Liver (tissue), 8 donors: ENCODE measurements at regions not wholly inside any gene's neighbourhood (a gene's known extent, or its start where the extent isn't known, plus 50 kb on each side); places are given as distances from the start of the nearest gene placed in this dataset.

Source experiments
- DNase-seq: peaks from one replicate; pipeline ENCODE4 v3.0.0-alpha.2; 2017; ENCODE audit warnings: low spot score
- H3K27ac ChIP-seq, 2 donors: one replicate each; pipeline ENCODE4 v1.7.0; 2013; ENCODE audit warnings: inconsistent platforms in 2 of 2, low read length in 2 of 2, control low read depth in 1 of 2, low read depth in 1 of 2, mild to moderate bottlenecking in 1 of 2
- H3K27me3 ChIP-seq, 4 donors: one replicate each; pipeline versions ENCODE4 v1.6.1 to v1.7.0; 2013; ENCODE audit warnings: low read length in 3 of 4, inconsistent platforms in 1 of 4, mild to moderate bottlenecking in 1 of 4, moderate library complexity in 1 of 4; ENCODE audit not compliant: control insufficient read depth in 4 of 4, insufficient read depth in 4 of 4
- H3K36me3 ChIP-seq, 4 donors: one replicate each; pipeline versions ENCODE4 v1.6.1 to v1.7.0; 2013; ENCODE audit warnings: low read length in 3 of 4, mild to moderate bottlenecking in 3 of 4, low read depth in 1 of 4, moderate library complexity in 1 of 4; ENCODE audit not compliant: control insufficient read depth in 4 of 4, insufficient read depth in 3 of 4
- H3K4me1 ChIP-seq, 4 donors: one replicate each; pipeline versions ENCODE4 v1.6.1 to v1.7.0; 2013; ENCODE audit warnings: low read length in 3 of 4, mild to moderate bottlenecking in 3 of 4, moderate library complexity in 1 of 4; ENCODE audit not compliant: control insufficient read depth in 4 of 4, insufficient read depth in 4 of 4
- H3K4me3 ChIP-seq, 3 donors: one replicate each; pipeline versions ENCODE4 v1.6.1 to v1.7.0; 2013; ENCODE audit warnings: low read length in 3 of 3, control low read depth in 1 of 3, low read depth in 1 of 3, mild to moderate bottlenecking in 1 of 3
- H3K9ac ChIP-seq, 2 donors: one replicate each; pipeline ENCODE4 v1.7.0; 2013; ENCODE audit warnings: low read length in 2 of 2, mild to moderate bottlenecking in 2 of 2, moderate library complexity in 2 of 2, control low read depth in 1 of 2, low read depth in 1 of 2
- H3K9me3 ChIP-seq, 4 donors: one replicate each; pipeline versions ENCODE4 v1.6.1 to v1.7.0; 2013; ENCODE audit warnings: low read length in 3 of 4; ENCODE audit not compliant: control insufficient read depth in 4 of 4
- EGR1 ChIP-seq, 2 donors: IDR thresholded peaks; 2 replicates each; pipeline ENCODE4 v1.6.1; 2016 to 2018; ENCODE audit warnings: antibody characterized with exemption in 2 of 2, low read depth in 2 of 2
- FOXA1 ChIP-seq: IDR thresholded peaks from 2 replicates; pipeline ENCODE4 v1.6.1; 2016; ENCODE audit warnings: antibody characterized with exemption
- FOXA2 ChIP-seq: IDR thresholded peaks from 2 replicates; pipeline ENCODE4 v1.6.1; 2016; ENCODE audit warnings: antibody characterized with exemption
- GABPA ChIP-seq, 2 donors: IDR thresholded peaks in 1 of 2; conservative IDR thresholded peaks in 1 of 2; 2 replicates each; pipeline ENCODE4 v1.6.1; 2016; ENCODE audit warnings: antibody characterized with exemption in 2 of 2, mild to moderate bottlenecking in 1 of 2, moderate library complexity in 1 of 2
- HNF4A ChIP-seq, 2 donors: conservative IDR thresholded peaks; 2 replicates each; pipeline ENCODE4 v1.6.1; 2016; ENCODE audit warnings: antibody characterized with exemption in 2 of 2, mild to moderate bottlenecking in 2 of 2
- HNF4G ChIP-seq: IDR thresholded peaks from 2 replicates; pipeline ENCODE4 v1.6.1; 2016; ENCODE audit warnings: antibody characterized with exemption
- JUND ChIP-seq, 2 donors: IDR thresholded peaks; 2 replicates each; pipeline ENCODE4 v1.6.1; 2016; ENCODE audit warnings: antibody characterized with exemption in 2 of 2
- NR2F2 ChIP-seq: IDR thresholded peaks from 2 replicates; pipeline ENCODE4 v1.6.1; 2016; ENCODE audit warnings: antibody characterized with exemption
- RAD21 ChIP-seq, 2 donors: IDR thresholded peaks; 2 replicates each; pipeline ENCODE4 v1.6.1; 2016; ENCODE audit warnings: antibody characterized with exemption in 2 of 2, mild to moderate bottlenecking in 2 of 2
- RXRA ChIP-seq, 2 donors: IDR thresholded peaks; 2 replicates each; pipeline ENCODE4 v1.6.1; 2017 to 2018; ENCODE audit warnings: antibody characterized with exemption in 2 of 2, mild to moderate bottlenecking in 1 of 2
- SP1 ChIP-seq: IDR thresholded peaks from 2 replicates; pipeline ENCODE4 v1.6.1; 2018; ENCODE audit warnings: antibody characterized with exemption, mild to moderate bottlenecking
- TAF1 ChIP-seq: conservative IDR thresholded peaks from 2 replicates; pipeline ENCODE4 v1.6.1; 2016; ENCODE audit warnings: antibody characterized with exemption, mild to moderate bottlenecking
- YY1 ChIP-seq: IDR thresholded peaks from 2 replicates; pipeline ENCODE4 v1.6.1; 2016; ENCODE audit warnings: antibody characterized with exemption, mild to moderate bottlenecking
- WGBS: extraction: QIAGEN DNeasy Blood & Tissue Kit; methylation state at CpG from one replicate; pipeline ENCODE4 v1.1.7; 2013; 5-methylcytosine and 5-hydroxymethylcytosine counted together
- TF ChIP-seq, protein P1 (sequence below): fragments of 150-350 bp; IDR thresholded peaks from 2 replicates; pipeline ENCODE4 v1.5.1; 2017; ENCODE audit warnings: improper control_type of control experiment, low read depth, low read length; ENCODE audit not compliant: missing input control
- TF ChIP-seq, protein P2 (sequence below): IDR thresholded peaks from 2 replicates; pipeline ENCODE4 v1.6.1; 2016; ENCODE audit warnings: antibody characterized with exemption, mild to moderate bottlenecking
- TF ChIP-seq, protein P3 (sequence below): IDR thresholded peaks from 2 replicates; pipeline ENCODE4 v1.6.1; 2016; ENCODE audit warnings: antibody characterized with exemption
- TF ChIP-seq, protein P4 (sequence below): IDR thresholded peaks from 2 replicates; pipeline ENCODE4 v1.6.1; 2016; ENCODE audit warnings: antibody characterized with exemption
- TF ChIP-seq, protein P5 (sequence below): IDR thresholded peaks from 2 replicates; pipeline ENCODE4 v1.6.1; 2016; ENCODE audit warnings: antibody characterized with exemption
- donor health status: healthy.
- donor health status: healthy.
- donor health status: healthy.
- donor health status: healthy.
- donor health status: healthy.

DNA sequence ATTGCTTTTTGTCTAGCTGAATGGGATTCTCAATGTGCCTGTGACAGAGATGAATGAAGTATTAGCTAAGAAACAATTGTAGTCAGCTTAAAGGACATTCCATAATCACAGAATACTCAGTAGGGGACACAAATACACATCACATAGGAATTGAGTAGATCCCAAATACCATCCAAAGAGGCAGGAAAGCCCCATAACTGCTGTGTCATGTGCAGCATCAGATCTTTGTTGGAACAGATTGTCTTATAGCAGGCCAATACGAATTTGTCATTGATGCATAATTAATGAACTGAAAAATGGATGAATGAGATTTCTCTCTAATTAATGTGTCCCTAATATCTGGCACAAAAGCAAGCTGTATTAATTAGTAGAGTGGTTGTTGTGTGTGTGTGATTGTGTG is 82.3 kb upstream of the S1PR1 start:
- H3K9me3 ChIP-seq, result no peaks in the 10 kb centered on the region
- no peak overlapping the region for H3K4me3 ChIP-seq
- no peak overlapping the region for H3K27ac ChIP-seq
- H3K9ac ChIP-seq, result no peak overlapping the region
- TF ChIP-seq SP1 (no peak), FOXA2 (no peak), RXRA (IDR thresholded peaks at IDR 0.05) (no peak), JUND (IDR thresholded peaks at IDR 0.05) (no peak), HNF4G (no peak), RAD21 (IDR thresholded peaks at IDR 0.05) (no peak), NR2F2 (no peak), TAF1 (no peak), HNF4A (conservative IDR thresholded peaks at IDR 0.05) (no peak), YY1 (no peak), GABPA (IDR thresholded peaks at IDR 0.05 in 1 of 2, conservative IDR thresholded peaks at IDR 0.05 in 1 of 2) (no peak), EGR1 (IDR thresholded peaks at IDR 0.05; ENCODE audit: low read depth in 2 of 2) (no peak), FOXA1 (no peak)
- TF ChIP-seq, protein P1, sequence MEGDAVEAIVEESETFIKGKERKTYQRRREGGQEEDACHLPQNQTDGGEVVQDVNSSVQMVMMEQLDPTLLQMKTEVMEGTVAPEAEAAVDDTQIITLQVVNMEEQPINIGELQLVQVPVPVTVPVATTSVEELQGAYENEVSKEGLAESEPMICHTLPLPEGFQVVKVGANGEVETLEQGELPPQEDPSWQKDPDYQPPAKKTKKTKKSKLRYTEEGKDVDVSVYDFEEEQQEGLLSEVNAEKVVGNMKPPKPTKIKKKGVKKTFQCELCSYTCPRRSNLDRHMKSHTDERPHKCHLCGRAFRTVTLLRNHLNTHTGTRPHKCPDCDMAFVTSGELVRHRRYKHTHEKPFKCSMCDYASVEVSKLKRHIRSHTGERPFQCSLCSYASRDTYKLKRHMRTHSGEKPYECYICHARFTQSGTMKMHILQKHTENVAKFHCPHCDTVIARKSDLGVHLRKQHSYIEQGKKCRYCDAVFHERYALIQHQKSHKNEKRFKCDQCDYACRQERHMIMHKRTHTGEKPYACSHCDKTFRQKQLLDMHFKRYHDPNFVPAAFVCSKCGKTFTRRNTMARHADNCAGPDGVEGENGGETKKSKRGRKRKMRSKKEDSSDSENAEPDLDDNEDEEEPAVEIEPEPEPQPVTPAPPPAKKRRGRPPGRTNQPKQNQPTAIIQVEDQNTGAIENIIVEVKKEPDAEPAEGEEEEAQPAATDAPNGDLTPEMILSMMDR, result no peak
- TF ChIP-seq, protein P2, sequence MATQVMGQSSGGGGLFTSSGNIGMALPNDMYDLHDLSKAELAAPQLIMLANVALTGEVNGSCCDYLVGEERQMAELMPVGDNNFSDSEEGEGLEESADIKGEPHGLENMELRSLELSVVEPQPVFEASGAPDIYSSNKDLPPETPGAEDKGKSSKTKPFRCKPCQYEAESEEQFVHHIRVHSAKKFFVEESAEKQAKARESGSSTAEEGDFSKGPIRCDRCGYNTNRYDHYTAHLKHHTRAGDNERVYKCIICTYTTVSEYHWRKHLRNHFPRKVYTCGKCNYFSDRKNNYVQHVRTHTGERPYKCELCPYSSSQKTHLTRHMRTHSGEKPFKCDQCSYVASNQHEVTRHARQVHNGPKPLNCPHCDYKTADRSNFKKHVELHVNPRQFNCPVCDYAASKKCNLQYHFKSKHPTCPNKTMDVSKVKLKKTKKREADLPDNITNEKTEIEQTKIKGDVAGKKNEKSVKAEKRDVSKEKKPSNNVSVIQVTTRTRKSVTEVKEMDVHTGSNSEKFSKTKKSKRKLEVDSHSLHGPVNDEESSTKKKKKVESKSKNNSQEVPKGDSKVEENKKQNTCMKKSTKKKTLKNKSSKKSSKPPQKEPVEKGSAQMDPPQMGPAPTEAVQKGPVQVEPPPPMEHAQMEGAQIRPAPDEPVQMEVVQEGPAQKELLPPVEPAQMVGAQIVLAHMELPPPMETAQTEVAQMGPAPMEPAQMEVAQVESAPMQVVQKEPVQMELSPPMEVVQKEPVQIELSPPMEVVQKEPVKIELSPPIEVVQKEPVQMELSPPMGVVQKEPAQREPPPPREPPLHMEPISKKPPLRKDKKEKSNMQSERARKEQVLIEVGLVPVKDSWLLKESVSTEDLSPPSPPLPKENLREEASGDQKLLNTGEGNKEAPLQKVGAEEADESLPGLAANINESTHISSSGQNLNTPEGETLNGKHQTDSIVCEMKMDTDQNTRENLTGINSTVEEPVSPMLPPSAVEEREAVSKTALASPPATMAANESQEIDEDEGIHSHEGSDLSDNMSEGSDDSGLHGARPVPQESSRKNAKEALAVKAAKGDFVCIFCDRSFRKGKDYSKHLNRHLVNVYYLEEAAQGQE, result no peak
- TF ChIP-seq, protein P3, sequence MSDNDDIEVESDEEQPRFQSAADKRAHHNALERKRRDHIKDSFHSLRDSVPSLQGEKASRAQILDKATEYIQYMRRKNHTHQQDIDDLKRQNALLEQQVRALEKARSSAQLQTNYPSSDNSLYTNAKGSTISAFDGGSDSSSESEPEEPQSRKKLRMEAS, result no peak
- TF ChIP-seq, protein P4, sequence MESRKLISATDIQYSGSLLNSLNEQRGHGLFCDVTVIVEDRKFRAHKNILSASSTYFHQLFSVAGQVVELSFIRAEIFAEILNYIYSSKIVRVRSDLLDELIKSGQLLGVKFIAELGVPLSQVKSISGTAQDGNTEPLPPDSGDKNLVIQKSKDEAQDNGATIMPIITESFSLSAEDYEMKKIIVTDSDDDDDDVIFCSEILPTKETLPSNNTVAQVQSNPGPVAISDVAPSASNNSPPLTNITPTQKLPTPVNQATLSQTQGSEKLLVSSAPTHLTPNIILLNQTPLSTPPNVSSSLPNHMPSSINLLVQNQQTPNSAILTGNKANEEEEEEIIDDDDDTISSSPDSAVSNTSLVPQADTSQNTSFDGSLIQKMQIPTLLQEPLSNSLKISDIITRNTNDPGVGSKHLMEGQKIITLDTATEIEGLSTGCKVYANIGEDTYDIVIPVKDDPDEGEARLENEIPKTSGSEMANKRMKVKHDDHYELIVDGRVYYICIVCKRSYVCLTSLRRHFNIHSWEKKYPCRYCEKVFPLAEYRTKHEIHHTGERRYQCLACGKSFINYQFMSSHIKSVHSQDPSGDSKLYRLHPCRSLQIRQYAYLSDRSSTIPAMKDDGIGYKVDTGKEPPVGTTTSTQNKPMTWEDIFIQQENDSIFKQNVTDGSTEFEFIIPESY, result no peak
- TF ChIP-seq, protein P5, sequence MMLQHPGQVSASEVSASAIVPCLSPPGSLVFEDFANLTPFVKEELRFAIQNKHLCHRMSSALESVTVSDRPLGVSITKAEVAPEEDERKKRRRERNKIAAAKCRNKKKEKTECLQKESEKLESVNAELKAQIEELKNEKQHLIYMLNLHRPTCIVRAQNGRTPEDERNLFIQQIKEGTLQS, result no peak
- no peak for DNase-seq
- H3K27me3 ChIP-seq, result no peaks in the 10 kb centered on the region
- 82% methylated on average over 1 of the region's 1 CpG for WGBS
- H3K36me3 ChIP-seq, result no peaks in the 10 kb centered on the region
- H3K4me1 ChIP-seq, result peaks cover 0 to 8% (median 3%) of the 10 kb centered on the region in 4 donors
